GM19397 (cell line): ENCODE measurements at regions not wholly inside any gene's neighbourhood (a gene's known extent, or its start where the extent isn't known, plus 50 kb on each side); places are given as distances from the start of the nearest gene placed in this dataset.

Experiments
- ATAC-seq: cut with Tn5 transposase; IDR thresholded peaks from one replicate; pipeline ENCODE4 v1.9.1; 2021; ENCODE audit warnings: mild to moderate bottlenecking, moderate library complexity; ENCODE audit not compliant: unreplicated experiment

- ATAC-seq, result no peak
Measured at GRCh38 chr3:127484601-127485388, 105.7 kb downstream of the TPRA1 start.

GRCh38 chr3:127483902-127484591, 106.5 kb downstream of the TPRA1 start:
- ATAC-seq, result no peak

- ATAC-seq, result no peak
Measured at GRCh38 chr3:127483005-127483641, 107.4 kb downstream of the TPRA1 start.

GRCh38 chr3:127482216-127483004, 108.1 kb downstream of the TPRA1 start:
- ATAC-seq, result no peak

- no peak for ATAC-seq
Measured at GRCh38 chr3:127480196-127480954, 110.2 kb downstream of the TPRA1 start.

- ATAC-seq, result no peak
Measured at GRCh38 chr3:127479449-127479848, 111.1 kb downstream of the TPRA1 start.

GRCh38 chr3:127478922-127479321, 111.6 kb downstream of the TPRA1 start:
- ATAC-seq, result no peak

- ATAC-seq, result no peak
Measured at GRCh38 chr3:127477396-127477795, 113.1 kb downstream of the TPRA1 start.

- no peak for ATAC-seq
Measured at GRCh38 chr3:127476936-127477335, 113.6 kb downstream of the TPRA1 start.

GRCh38 chr3:127475975-127476705, 114.4 kb downstream of the TPRA1 start:
- ATAC-seq, result no peak

GRCh38 chr3:127475391-127475790, 115.1 kb downstream of the TPRA1 start:
- no peak for ATAC-seq

- no peak for ATAC-seq
Measured at GRCh38 chr3:127473244-127474024, 117.1 kb downstream of the TPRA1 start.

GRCh38 chr3:127472506-127472905, 118.0 kb downstream of the TPRA1 start:
- ATAC-seq, result no peak

GRCh38 chr3:127471142-127471541, 119.4 kb downstream of the TPRA1 start:
- ATAC-seq, result no peak

- ATAC-seq, result no peak
Measured at GRCh38 chr3:127469760-127470159, 120.8 kb downstream of the TPRA1 start.

GRCh38 chr3:127467391-127467790, 123.1 kb downstream of the TPRA1 start:
- ATAC-seq, result no peak

- no peak for ATAC-seq
Measured at GRCh38 chr3:127464642-127465041, 125.9 kb downstream of the TPRA1 start.

- no peak for ATAC-seq
Measured at GRCh38 chr3:127462111-127462655, 128.3 kb downstream of the TPRA1 start.
